A204.1 (cell line): ENCODE measurements at regions not wholly inside any gene's neighbourhood (a gene's known extent, or its start where the extent isn't known, plus 50 kb on each side); places are given as distances from the start of the nearest gene placed in this dataset.
"Not testable (repeated sequence)": the region's sequence is repeated elsewhere in the genome, so short reads cannot be mapped to it uniquely, and the experiment has no call there.

ENCODE experiments used
- FAIRE-seq: peaks from 2 replicates; lab custom pipeline; 2012; peaks lifted over from hg19 to GRCh38; lab: Jason Lieb, UNC

- no peak for FAIRE-seq
Observed at GRCh38 chr10:85490431-85490830, 876.2 kb downstream of the GRID1 start.

GRCh38 chr10:85491652-85492051, 874.9 kb downstream of the GRID1 start:
- no peak for FAIRE-seq

GRCh38 chr10:85492684-85493083, 873.9 kb downstream of the GRID1 start:
- FAIRE-seq, result no peak

GRCh38 chr10:85493703-85494102, 872.9 kb downstream of the GRID1 start:
- no peak for FAIRE-seq

- FAIRE-seq, result not testable (repeated sequence)
Observed at GRCh38 chr10:85504641-85505040, 862.0 kb downstream of the GRID1 start.

- no peak for FAIRE-seq
Observed at GRCh38 chr10:85508159-85508558, 858.4 kb downstream of the GRID1 start.

GRCh38 chr10:85510682-85511081, 855.9 kb downstream of the GRID1 start:
- no peak for FAIRE-seq

GRCh38 chr10:85513436-85513835, 853.2 kb downstream of the GRID1 start:
- no peak for FAIRE-seq

- no peak for FAIRE-seq
Observed at GRCh38 chr10:85515316-85515715, 851.3 kb downstream of the GRID1 start.

GRCh38 chr10:85524001-85524666, 842.5 kb downstream of the GRID1 start:
- FAIRE-seq, result no peak

- FAIRE-seq, result no peak
Observed at GRCh38 chr10:85527616-85528317, 838.8 kb downstream of the GRID1 start.

GRCh38 chr10:85528318-85528652, 838.3 kb downstream of the GRID1 start:
- FAIRE-seq, result no peak

- no peak for FAIRE-seq
Observed at GRCh38 chr10:85531706-85532105, 834.9 kb downstream of the GRID1 start.

GRCh38 chr10:85532773-85533172, 833.8 kb downstream of the GRID1 start:
- FAIRE-seq, result no peak

GRCh38 chr10:85535926-85536325, 830.7 kb downstream of the GRID1 start:
- no peak for FAIRE-seq

GRCh38 chr10:85537561-85537960, 829.0 kb downstream of the GRID1 start:
- FAIRE-seq, result no peak

- no peak for FAIRE-seq
Observed at GRCh38 chr10:85538601-85539000, 828.0 kb downstream of the GRID1 start.

- FAIRE-seq, result no peak
Observed at GRCh38 chr10:85542152-85542551, 824.4 kb downstream of the GRID1 start.

GRCh38 chr10:85542936-85543730, 823.5 kb downstream of the GRID1 start:
- FAIRE-seq, result no peak

- FAIRE-seq, result no peak
Observed at GRCh38 chr10:85544956-85545355, 821.6 kb downstream of the GRID1 start.

GRCh38 chr10:85545874-85546273, 820.7 kb downstream of the GRID1 start:
- no peak for FAIRE-seq

GRCh38 chr10:85547460-85548023, 819.1 kb downstream of the GRID1 start:
- FAIRE-seq, result no peak

- peak; percentile 63 for FAIRE-seq
Observed at GRCh38 chr10:85548034-85548433, 818.6 kb downstream of the GRID1 start.
